Activated CD8-positive, alpha-beta memory T cell treated with anti-CD3 and anti-CD28 coated beads, Interleukin-2, amount 10 ng/mL, durations not matched to agents 7 days and 5 days (primary cell): ENCODE measurements at regions not wholly inside any gene's neighbourhood (a gene's known extent, or its start where the extent isn't known, plus 50 kb on each side); places are given as distances from the start of the nearest gene placed in this dataset.
"Not testable (repeated sequence)": the region's sequence is repeated elsewhere in the genome, so short reads cannot be mapped to it uniquely, and the experiment has no call there.

Source experiments
- ATAC-seq: fragments of 150-1000 bp; cut with Tn5 transposase; one replicate; pipeline ENCODE4 v1.10.0; 2021; ENCODE audit warnings: moderate library complexity
- CTCF ChIA-PET: fragments of 350-600 bp; sonication (Branson Sonifier 250); formaldehyde crosslinking; loops from one replicate; lab custom pipeline; 2021; ENCODE audit warnings: antibody characterized with exemption; lab: Charles Lee
- DNase-seq: peaks from one replicate; pipeline ENCODE4 v3.0.0-alpha.2; 2020
- H3K27ac Mint-ChIP-seq: one replicate; pipeline ENCODE4 v1.8.0; 2021; ENCODE audit warnings: mild to moderate bottlenecking, mixed read lengths
- H3K27me3 Mint-ChIP-seq: one replicate; pipeline ENCODE4 v1.8.0; 2021; ENCODE audit warnings: mixed read lengths
- H3K36me3 Mint-ChIP-seq: one replicate; pipeline ENCODE4 v1.8.0; 2021; ENCODE audit warnings: mild to moderate bottlenecking, mixed read lengths
- H3K4me1 Mint-ChIP-seq: one replicate; pipeline ENCODE4 v1.8.0; 2021; ENCODE audit warnings: mixed read lengths
- H3K4me3 Mint-ChIP-seq: one replicate; pipeline ENCODE4 v1.8.0; 2021; ENCODE audit warnings: mild to moderate bottlenecking, moderate library complexity, mixed read lengths
- H3K9me3 Mint-ChIP-seq: one replicate; pipeline ENCODE4 v1.8.0; 2022; ENCODE audit warnings: low read depth, mixed read lengths

- CTCF ChIA-PET, H3K27ac Mint-ChIP-seq, H3K27me3 Mint-ChIP-seq, DNase-seq, H3K4me1 Mint-ChIP-seq, H3K36me3 Mint-ChIP-seq, ATAC-seq, H3K9me3 Mint-ChIP-seq, H3K4me3 Mint-ChIP-seq: not testable (repeated sequence)
These were observed 332.9 kb upstream of the PLGLB2 start for GRCh38 chr2:87414795-87415570.

- DNase-seq, H3K4me3 Mint-ChIP-seq, H3K27ac Mint-ChIP-seq, H3K4me1 Mint-ChIP-seq, H3K36me3 Mint-ChIP-seq, H3K27me3 Mint-ChIP-seq, ATAC-seq, CTCF ChIA-PET, H3K9me3 Mint-ChIP-seq: not testable (repeated sequence)
These were observed 332.2 kb upstream of the PLGLB2 start for GRCh38 chr2:87415586-87416265.

GRCh38 chr2:87416266-87416592 is 331.7 kb upstream of the PLGLB2 start:
- H3K9me3 Mint-ChIP-seq, ATAC-seq, H3K27ac Mint-ChIP-seq, H3K4me3 Mint-ChIP-seq, H3K4me1 Mint-ChIP-seq, DNase-seq, CTCF ChIA-PET, H3K27me3 Mint-ChIP-seq, H3K36me3 Mint-ChIP-seq: not testable (repeated sequence)

- H3K9me3 Mint-ChIP-seq, DNase-seq, H3K4me1 Mint-ChIP-seq, H3K27me3 Mint-ChIP-seq, H3K4me3 Mint-ChIP-seq, CTCF ChIA-PET, H3K27ac Mint-ChIP-seq, ATAC-seq, H3K36me3 Mint-ChIP-seq: not testable (repeated sequence)
These were observed 330.7 kb upstream of the PLGLB2 start for GRCh38 chr2:87417147-87417546.

- CTCF ChIA-PET, H3K9me3 Mint-ChIP-seq, H3K4me3 Mint-ChIP-seq, DNase-seq, ATAC-seq, H3K27ac Mint-ChIP-seq, H3K36me3 Mint-ChIP-seq, H3K4me1 Mint-ChIP-seq, H3K27me3 Mint-ChIP-seq: not testable (repeated sequence)
These were observed 329.9 kb upstream of the PLGLB2 start for GRCh38 chr2:87417742-87418567.

- H3K4me1 Mint-ChIP-seq, H3K27me3 Mint-ChIP-seq, H3K27ac Mint-ChIP-seq, CTCF ChIA-PET, H3K36me3 Mint-ChIP-seq, H3K9me3 Mint-ChIP-seq, H3K4me3 Mint-ChIP-seq, ATAC-seq, DNase-seq: not testable (repeated sequence)
These were observed 328.8 kb upstream of the PLGLB2 start for GRCh38 chr2:87418823-87419822.

- H3K27me3 Mint-ChIP-seq, H3K4me3 Mint-ChIP-seq, CTCF ChIA-PET, H3K4me1 Mint-ChIP-seq, H3K27ac Mint-ChIP-seq, H3K36me3 Mint-ChIP-seq, ATAC-seq, H3K9me3 Mint-ChIP-seq, DNase-seq: not testable (repeated sequence)
These were observed 327.9 kb upstream of the PLGLB2 start for GRCh38 chr2:87419980-87420379.

GRCh38 chr2:87420954-87421353 is 326.9 kb upstream of the PLGLB2 start:
- H3K27me3 Mint-ChIP-seq, DNase-seq, H3K9me3 Mint-ChIP-seq, H3K4me1 Mint-ChIP-seq, H3K36me3 Mint-ChIP-seq, H3K4me3 Mint-ChIP-seq, ATAC-seq, CTCF ChIA-PET, H3K27ac Mint-ChIP-seq: not testable (repeated sequence)

GRCh38 chr2:87423796-87424762 is 323.8 kb upstream of the PLGLB2 start:
- CTCF ChIA-PET, H3K9me3 Mint-ChIP-seq, H3K4me1 Mint-ChIP-seq, DNase-seq, H3K27ac Mint-ChIP-seq, H3K27me3 Mint-ChIP-seq, H3K36me3 Mint-ChIP-seq, ATAC-seq, H3K4me3 Mint-ChIP-seq: not testable (repeated sequence)

GRCh38 chr2:87424763-87425154 is 323.1 kb upstream of the PLGLB2 start:
- H3K36me3 Mint-ChIP-seq, H3K9me3 Mint-ChIP-seq, H3K4me3 Mint-ChIP-seq, DNase-seq, H3K4me1 Mint-ChIP-seq, ATAC-seq, CTCF ChIA-PET, H3K27me3 Mint-ChIP-seq, H3K27ac Mint-ChIP-seq: not testable (repeated sequence)

- DNase-seq, CTCF ChIA-PET, H3K36me3 Mint-ChIP-seq, H3K4me1 Mint-ChIP-seq, H3K27ac Mint-ChIP-seq, H3K9me3 Mint-ChIP-seq, H3K4me3 Mint-ChIP-seq, ATAC-seq, H3K27me3 Mint-ChIP-seq: not testable (repeated sequence)
These were observed 322.7 kb upstream of the PLGLB2 start for GRCh38 chr2:87425191-87425590.

- H3K27me3 Mint-ChIP-seq, H3K4me3 Mint-ChIP-seq, H3K36me3 Mint-ChIP-seq, CTCF ChIA-PET, H3K4me1 Mint-ChIP-seq, H3K27ac Mint-ChIP-seq, H3K9me3 Mint-ChIP-seq, ATAC-seq, DNase-seq: not testable (repeated sequence)
These were observed 322.2 kb upstream of the PLGLB2 start for GRCh38 chr2:87425717-87426116.
